ENCODE measurements at regions not wholly inside any gene's neighbourhood (a gene's known extent, or its start where the extent isn't known, plus 50 kb on each side); places are given as distances from the start of the nearest gene placed in this dataset.
A peak's percentile ranks its signal among the peaks of the same experiment; 100 is the strongest.

- H3K4me3 Mint-ChIP-seq, result no peak overlapping the region
- Histone ChIP-seq H3K27me3 (ENCODE audit: insufficient read depth, low read length, poor library complexity, severe bottlenecking) (peaks cover 8% of the 10 kb centered on the region), H3K36me3 (ENCODE audit: insufficient read depth, low read length) (no peaks in the 10 kb centered on the region), H3K9me3 (ENCODE audit: low read length) (no peaks in the 10 kb centered on the region), H3K4me1 (ENCODE audit: insufficient read depth, low read length) (peaks cover 8% of the 10 kb centered on the region), H3K27ac (ENCODE audit: low read depth, low read length) (no peak overlapping the region), H3K4me3 (ENCODE audit: low read length) (no peak overlapping the region)
- H3K36me3 Mint-ChIP-seq, result no peaks in the 10 kb centered on the region
- ChIA-PET POLR2A (interaction anchor here (0.7 kb wide), 1 partner anchor 13 kb away, joined by 3 read pairs; no protein-coding TSS in a partner anchor), CTCF (no interaction called here)
- H3K9me3 Mint-ChIP-seq, result no peaks in the 10 kb centered on the region
- DNase-seq, result no peak
- H3K4me1 Mint-ChIP-seq, result peaks cover 14 to 17% (median 17%) of the 10 kb centered on the region in 3 donors
- H3K27me3 Mint-ChIP-seq, result peaks cover 6 to 7% of the 10 kb centered on the region in 2 donors
- no peak overlapping the region for H3K27ac Mint-ChIP-seq
Measured at GRCh38 chr7:157483971-157484410, 147.2 kb downstream of the DNAJB6 start.

GRCh38 chr7:157484411-157485081 lies 147.7 kb downstream of the DNAJB6 start:
- no peaks in the 10 kb centered on the region for H3K36me3 ChIP-seq (ENCODE audit: insufficient read depth, low read length)
- Mint-ChIP-seq H3K27me3 (peaks cover 6 to 7% of the 10 kb centered on the region in 2 donors), H3K4me3 (no peak overlapping the region), H3K9me3 (no peaks in the 10 kb centered on the region), H3K4me1 (peaks cover 11 to 16% (median 12%) of the 10 kb centered on the region in 3 donors), H3K27ac (no peak overlapping the region), H3K36me3 (no peaks in the 10 kb centered on the region)
- no peaks in the 10 kb centered on the region for H3K9me3 ChIP-seq (ENCODE audit: low read length)
- ChIA-PET CTCF (no interaction called here), POLR2A (interaction anchor here (0.7 kb wide), 1 partner anchor 14 kb away, joined by 3 read pairs; no protein-coding TSS in a partner anchor)
- H3K4me3 ChIP-seq (ENCODE audit: low read length), result no peak overlapping the region
- peaks cover 8% of the 10 kb centered on the region for H3K27me3 ChIP-seq (ENCODE audit: insufficient read depth, low read length, poor library complexity, severe bottlenecking)
- DNase-seq, result no peak
- H3K27ac ChIP-seq (ENCODE audit: low read depth, low read length), result no peak overlapping the region
- H3K4me1 ChIP-seq (ENCODE audit: insufficient read depth, low read length), result peaks cover 5% of the 10 kb centered on the region

DNA sequence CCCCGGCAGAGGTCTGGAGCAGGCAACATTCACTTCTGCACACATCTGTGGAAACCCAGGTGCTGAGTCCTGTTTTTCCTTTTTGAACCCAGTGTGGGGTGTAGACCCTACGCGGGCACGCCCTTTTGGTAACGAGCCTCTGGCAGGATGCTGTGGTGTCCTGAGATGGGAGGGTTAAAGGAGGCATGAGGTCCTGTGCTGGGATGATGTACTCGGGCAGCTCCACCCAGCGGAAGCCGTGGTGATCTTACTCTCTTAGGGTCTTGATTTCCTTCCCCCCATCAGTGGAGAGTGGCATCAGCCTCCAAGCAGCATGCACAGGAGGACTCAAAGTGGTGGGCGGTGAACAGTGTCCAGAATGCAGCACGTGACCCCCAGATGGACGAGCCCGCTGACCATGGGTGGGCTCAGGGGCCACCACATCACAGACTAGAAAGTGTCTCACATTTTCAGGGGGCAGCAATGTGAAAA lies 148.6 kb downstream of the DNAJB6 start:
- H3K4me3 ChIP-seq (ENCODE audit: low read length), result no peak overlapping the region
- no peaks in the 10 kb centered on the region for H3K9me3 ChIP-seq (ENCODE audit: low read length)
- DNase-seq, result no peak
- peaks cover 8% of the 10 kb centered on the region for H3K27me3 ChIP-seq (ENCODE audit: insufficient read depth, low read length, poor library complexity, severe bottlenecking)
- H3K4me1 Mint-ChIP-seq, result peaks cover 16 to 25% (median 19%) of the 10 kb centered on the region in 3 donors
- no peaks in the 10 kb centered on the region for H3K9me3 Mint-ChIP-seq
- peak overlapping the region in 3 of 8 donors; percentile 35 to 52 (median 51) for H3K27ac Mint-ChIP-seq
- H3K36me3 ChIP-seq (ENCODE audit: insufficient read depth, low read length), result no peaks in the 10 kb centered on the region
- H3K4me3 Mint-ChIP-seq, result peak overlapping the region in 2 of 7 donors; percentile 22 to 52
- H3K4me1 ChIP-seq (ENCODE audit: insufficient read depth, low read length), result peaks cover 14% of the 10 kb centered on the region
- peaks cover 6 to 7% of the 10 kb centered on the region in 2 donors for H3K27me3 Mint-ChIP-seq
- POLR2A ChIA-PET, result interaction anchor here (1.1 kb wide), 1 partner anchor 11 kb away, joined by 4 read pairs; no protein-coding TSS in a partner anchor
- H3K36me3 Mint-ChIP-seq, result no peaks in the 10 kb centered on the region
- no peak overlapping the region for H3K27ac ChIP-seq (ENCODE audit: low read depth, low read length)
- CTCF ChIA-PET, result interaction anchor here (1.1 kb wide), 1 partner anchor 11 kb away, joined by 4 read pairs; no protein-coding TSS in a partner anchor

DNA sequence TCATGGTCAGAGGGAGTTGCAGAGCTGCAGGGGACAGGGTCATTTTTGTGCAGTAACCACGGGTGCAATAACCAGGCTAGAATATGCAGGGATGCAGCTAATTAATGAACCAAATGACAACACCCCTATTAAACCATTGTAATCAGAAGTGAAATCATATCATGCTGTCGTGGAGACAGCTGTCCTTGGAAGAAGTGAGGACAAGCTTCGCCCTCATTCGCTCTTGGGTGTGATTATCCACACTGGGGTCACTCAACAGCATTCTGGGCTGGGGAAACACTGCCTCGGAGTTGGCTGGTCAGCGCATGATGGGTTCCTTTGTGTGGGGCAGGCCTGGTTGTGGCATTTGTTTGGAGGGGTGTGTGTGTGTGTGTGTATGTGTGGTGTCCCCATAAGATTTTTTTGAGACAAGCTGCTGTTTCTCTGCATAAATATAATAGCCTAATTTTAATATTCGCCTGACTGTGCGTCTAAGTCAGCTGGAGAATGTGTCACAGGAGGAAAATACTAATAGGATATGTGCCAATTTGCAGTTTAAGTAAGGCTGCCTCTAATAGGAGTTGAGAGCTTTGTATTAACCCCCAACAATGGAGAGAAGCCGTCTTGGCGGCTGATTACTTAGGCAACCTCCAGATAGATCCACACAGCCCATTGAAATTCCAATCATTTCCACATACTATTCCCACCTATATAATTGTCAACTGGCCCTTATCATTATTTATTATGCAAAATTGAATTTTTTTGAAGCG lies 149.4 kb downstream of the DNAJB6 start:
- Histone ChIP-seq H3K4me3 (ENCODE audit: low read length) (no peak overlapping the region), H3K27me3 (ENCODE audit: insufficient read depth, low read length, poor library complexity, severe bottlenecking) (peaks cover 8% of the 10 kb centered on the region), H3K4me1 (ENCODE audit: insufficient read depth, low read length) (peaks cover 22% of the 10 kb centered on the region), H3K27ac (ENCODE audit: low read depth, low read length) (no peak overlapping the region), H3K36me3 (ENCODE audit: insufficient read depth, low read length) (no peaks in the 10 kb centered on the region), H3K9me3 (ENCODE audit: low read length) (peaks cover under 1% of the 10 kb centered on the region)
- Mint-ChIP-seq H3K27ac (no peak overlapping the region), H3K36me3 (no peaks in the 10 kb centered on the region), H3K4me1 (peaks cover 24 to 33% (median 26%) of the 10 kb centered on the region in 3 donors), H3K4me3 (no peak overlapping the region), H3K9me3 (peaks cover 0 to 6% (median 3%) of the 10 kb centered on the region in 5 donors), H3K27me3 (peaks cover 6 to 7% of the 10 kb centered on the region in 2 donors)
- ChIA-PET POLR2A (interaction anchor here (1.1 kb wide), 1 partner anchor 12 kb away, joined by 4 read pairs; no protein-coding TSS in a partner anchor), CTCF (interaction anchor here (1.1 kb wide), 1 partner anchor 12 kb away, joined by 4 read pairs; no protein-coding TSS in a partner anchor)
- no peak for DNase-seq

DNA sequence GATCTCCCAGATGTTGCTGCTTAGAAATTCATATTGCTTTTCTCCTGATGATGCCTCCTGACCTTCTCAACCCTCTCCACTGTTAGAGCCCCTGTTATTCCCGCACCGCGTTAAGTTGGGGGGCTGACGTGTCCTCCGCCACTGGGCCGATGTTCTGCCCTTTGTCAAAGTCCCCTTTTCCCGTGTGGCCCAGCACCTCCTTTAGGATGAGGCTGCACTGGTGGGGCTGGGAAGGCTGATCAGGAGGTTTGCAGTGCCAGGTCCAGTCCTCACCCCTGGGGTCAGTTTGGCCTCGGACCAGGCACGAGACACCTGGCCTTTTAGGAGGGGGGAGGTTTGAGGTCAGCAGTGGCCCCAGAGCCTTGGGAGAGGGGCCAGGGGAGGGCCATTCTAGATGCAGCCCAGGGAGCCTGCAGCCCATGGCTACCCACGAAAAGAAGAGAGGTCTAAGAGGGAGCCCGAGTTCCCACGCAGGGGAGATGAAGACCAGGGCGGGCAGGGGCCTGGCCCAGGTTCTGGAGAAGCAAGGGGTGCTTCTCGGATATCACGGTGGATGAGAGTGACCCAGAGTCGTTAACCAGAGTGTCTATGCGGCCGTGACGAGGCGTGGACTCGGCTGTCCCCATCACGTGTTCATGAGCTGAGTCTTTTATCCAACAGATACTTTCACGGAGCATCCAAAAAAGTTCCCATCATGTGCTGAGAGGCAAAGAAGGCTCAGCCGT lies 150.4 kb downstream of the DNAJB6 start:
- Histone ChIP-seq H3K27me3 (ENCODE audit: insufficient read depth, low read length, poor library complexity, severe bottlenecking) (peaks cover 8% of the 10 kb centered on the region), H3K4me1 (ENCODE audit: insufficient read depth, low read length) (peaks cover 25% of the 10 kb centered on the region), H3K9me3 (ENCODE audit: low read length) (peaks cover 4% of the 10 kb centered on the region), H3K4me3 (ENCODE audit: low read length) (no peak overlapping the region), H3K27ac (ENCODE audit: low read depth, low read length) (no peak overlapping the region), H3K36me3 (ENCODE audit: insufficient read depth, low read length) (no peaks in the 10 kb centered on the region)
- CTCF ChIA-PET, result no interaction called here
- DNase-seq, result no peak
- H3K9me3 Mint-ChIP-seq, result peaks cover 3 to 11% (median 6%) of the 10 kb centered on the region in 5 donors
- peaks cover 6 to 7% of the 10 kb centered on the region in 2 donors for H3K27me3 Mint-ChIP-seq
- H3K4me1 Mint-ChIP-seq, result peaks cover 26 to 35% (median 29%) of the 10 kb centered on the region in 3 donors
- peaks cover 0 to under 1% (median 0%) of the 10 kb centered on the region in 3 donors for H3K36me3 Mint-ChIP-seq
- POLR2A ChIA-PET, result no interaction called here
- peak overlapping the region in 1 of 7 donors; percentile 34 for H3K4me3 Mint-ChIP-seq
- H3K27ac Mint-ChIP-seq, result peak overlapping the region in 1 of 8 donors; percentile 89

DNA sequence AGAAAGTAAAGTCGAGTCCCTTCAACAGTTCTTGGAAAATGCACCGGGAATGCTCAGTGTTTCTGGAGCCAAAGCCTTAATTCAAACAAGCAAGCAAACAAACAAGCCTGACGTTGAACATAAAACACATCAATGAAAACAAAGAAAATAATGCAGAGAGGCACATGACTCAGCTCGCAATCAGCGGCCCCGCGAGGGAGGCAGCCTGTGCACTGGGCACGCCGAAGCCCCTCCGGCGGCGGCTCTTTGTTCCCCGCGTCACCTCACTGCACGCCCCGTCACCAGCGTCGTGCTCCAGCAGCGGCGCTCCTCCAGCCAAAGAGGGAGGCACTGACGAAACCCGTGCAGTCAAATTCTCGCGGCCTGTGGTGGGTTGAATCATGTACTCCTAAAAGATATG lies 151.5 kb downstream of the DNAJB6 start:
- peaks cover 25% of the 10 kb centered on the region for H3K4me1 ChIP-seq (ENCODE audit: insufficient read depth, low read length)
- Mint-ChIP-seq H3K27me3 (peaks cover 6 to 8% of the 10 kb centered on the region in 2 donors), H3K36me3 (peaks cover 0 to 4% (median 0%) of the 10 kb centered on the region in 3 donors), H3K4me1 (peaks cover 29 to 40% (median 35%) of the 10 kb centered on the region in 3 donors), H3K4me3 (no peak overlapping the region), H3K9me3 (peaks cover 3 to 11% (median 7%) of the 10 kb centered on the region in 5 donors), H3K27ac (no peak overlapping the region)
- peaks cover 8% of the 10 kb centered on the region for H3K27me3 ChIP-seq (ENCODE audit: insufficient read depth, low read length, poor library complexity, severe bottlenecking)
- H3K27ac ChIP-seq (ENCODE audit: low read depth, low read length), result no peak overlapping the region
- CTCF ChIA-PET, result interaction anchor here (2.6 kb wide), 1 partner anchor 56 kb away, joined by 5 read pairs; no protein-coding TSS in a partner anchor
- no peaks in the 10 kb centered on the region for H3K36me3 ChIP-seq (ENCODE audit: insufficient read depth, low read length)
- no peak overlapping the region for H3K4me3 ChIP-seq (ENCODE audit: low read length)
- H3K9me3 ChIP-seq (ENCODE audit: low read length), result peaks cover 4% of the 10 kb centered on the region
- DNase-seq, result no peak
- POLR2A ChIA-PET, result no interaction called here

DNA sequence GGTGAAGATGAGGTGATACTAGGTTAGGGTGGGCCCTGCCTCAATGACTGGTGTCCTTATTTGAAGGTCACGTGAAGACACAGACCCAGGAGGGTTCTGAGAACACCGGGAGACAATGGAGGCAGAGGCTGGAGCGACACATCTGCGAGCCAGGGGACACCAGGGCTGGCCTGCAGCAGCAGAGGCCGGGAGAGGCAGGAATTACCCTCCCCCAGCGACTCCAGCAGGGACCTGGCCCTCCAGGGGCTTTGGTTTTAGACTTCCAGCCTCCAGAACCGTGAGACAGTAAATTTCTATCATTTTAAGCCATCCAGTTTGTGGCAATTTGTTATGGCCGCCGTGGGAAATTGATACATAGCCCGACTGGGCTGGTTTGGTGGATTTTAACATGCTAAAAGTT lies 152.2 kb downstream of the DNAJB6 start:
- no peaks in the 10 kb centered on the region for H3K36me3 ChIP-seq (ENCODE audit: insufficient read depth, low read length)
- peaks cover 8% of the 10 kb centered on the region for H3K27me3 ChIP-seq (ENCODE audit: insufficient read depth, low read length, poor library complexity, severe bottlenecking)
- Mint-ChIP-seq H3K4me1 (peaks cover 29 to 47% (median 39%) of the 10 kb centered on the region in 3 donors), H3K27me3 (peaks cover 10 to 11% of the 10 kb centered on the region in 2 donors), H3K27ac (no peak overlapping the region), H3K36me3 (peaks cover 0 to 4% (median 0%) of the 10 kb centered on the region in 3 donors), H3K4me3 (no peak overlapping the region), H3K9me3 (peaks cover 3 to 11% (median 7%) of the 10 kb centered on the region in 5 donors)
- POLR2A ChIA-PET, result no interaction called here
- no peak overlapping the region for H3K27ac ChIP-seq (ENCODE audit: low read depth, low read length)
- H3K4me3 ChIP-seq (ENCODE audit: low read length), result no peak overlapping the region
- peaks cover 4% of the 10 kb centered on the region for H3K9me3 ChIP-seq (ENCODE audit: low read length)
- CTCF ChIA-PET, result interaction anchor here (2.6 kb wide), 1 partner anchor 56 kb away, joined by 5 read pairs; no protein-coding TSS in a partner anchor
- H3K4me1 ChIP-seq (ENCODE audit: insufficient read depth, low read length), result peaks cover 25% of the 10 kb centered on the region
- no peak for DNase-seq
